Keratinocyte (primary cell): ENCODE measurements at regions not wholly inside any gene's neighbourhood (a gene's known extent, or its start where the extent isn't known, plus 50 kb on each side); places are given as distances from the start of the nearest gene placed in this dataset.

ENCODE experiments used
- DNase-seq: peaks from one replicate; pipeline ENCODE4 v3.0.0-alpha.2; 2011; ENCODE audit warnings: low read depth, missing footprints, low spot score
- FAIRE-seq: peaks from 2 replicates; lab custom pipeline; 2011; peaks lifted over from hg19 to GRCh38; lab: Jason Lieb, UNC
- H2AFZ ChIP-seq: 2 replicates; pipeline ENCODE4 v1.6.0; 2012; ENCODE audit warnings: low read length, control low read depth, inconsistent platforms; ENCODE audit not compliant: control insufficient read depth
- H3K27ac ChIP-seq: 2 replicates; pipeline ENCODE4 v1.5.1; 2011; ENCODE audit warnings: low read length; ENCODE audit not compliant: control insufficient read depth, insufficient read depth
- H3K27me3 ChIP-seq: 3 replicates; pipeline ENCODE4 v1.6.0; 2011; ENCODE audit warnings: low read length; ENCODE audit not compliant: control insufficient read depth, insufficient read depth; ENCODE audit errors: extremely low read depth
- H3K36me3 ChIP-seq, 2 experiments: 2 replicates in 1 of 2; 3 replicates in 1 of 2; pipeline ENCODE4 v1.5.1; 2011; ENCODE audit warnings: low read length in 2 of 2, mild to moderate bottlenecking in 1 of 2; ENCODE audit not compliant: control insufficient read depth in 2 of 2, insufficient read depth in 2 of 2; ENCODE audit errors: extremely low read depth in 1 of 2
- H3K4me1 ChIP-seq: 3 replicates; pipeline ENCODE4 v1.5.1; 2011; ENCODE audit warnings: low read length; ENCODE audit not compliant: control insufficient read depth, insufficient read depth; ENCODE audit errors: extremely low read depth
- H3K4me2 ChIP-seq: 3 replicates; pipeline ENCODE4 v1.6.0; 2011; ENCODE audit warnings: low read depth, low read length; ENCODE audit not compliant: control insufficient read depth, insufficient read depth; ENCODE audit errors: extremely low read depth
- H3K4me3 ChIP-seq, 3 experiments: fragments of 200-600 bp in 1 of 3; sonication (generic) in 1 of 3; 2 replicates in 2 of 3; 3 replicates in 1 of 3; pipeline ENCODE4 v1.5.1; 2011 to 2016; ENCODE audit warnings: low read length in 3 of 3, mild to moderate bottlenecking in 3 of 3, control low read depth in 2 of 3, inconsistent platforms in 1 of 3, low read depth in 1 of 3, mixed read lengths in 1 of 3, mixed run types in 1 of 3, moderate library complexity in 1 of 3; ENCODE audit not compliant: control insufficient read depth in 2 of 3, insufficient read depth in 2 of 3; ENCODE audit errors: extremely low read depth in 1 of 3
- H3K79me2 ChIP-seq: 2 replicates; pipeline ENCODE4 v1.6.0; 2012; ENCODE audit warnings: low read length; ENCODE audit not compliant: control insufficient read depth, insufficient read depth
- H3K9ac ChIP-seq: 3 replicates; pipeline ENCODE4 v1.6.0; 2011; ENCODE audit warnings: low read length; ENCODE audit not compliant: control insufficient read depth, insufficient read depth; ENCODE audit errors: extremely low read depth
- H3K9me1 ChIP-seq: 3 replicates; pipeline ENCODE4 v1.6.0; 2011; ENCODE audit warnings: low read length; ENCODE audit not compliant: control insufficient read depth, insufficient read depth; ENCODE audit errors: extremely low read depth
- H3K9me3 ChIP-seq: 2 replicates; pipeline ENCODE4 v1.5.1; 2012; ENCODE audit warnings: low read depth, low read length; ENCODE audit not compliant: control insufficient read depth
- H4K20me1 ChIP-seq: 3 replicates; pipeline ENCODE4 v1.6.0; 2011; ENCODE audit warnings: low read length; ENCODE audit not compliant: control insufficient read depth, insufficient read depth; ENCODE audit errors: extremely low read depth
- EZH2 ChIP-seq: IDR thresholded peaks from one replicate; pipeline ENCODE4 v1.6.1; 2012; ENCODE audit warnings: inconsistent platforms, mild to moderate bottlenecking, low read length, moderate library complexity
- dilution Hi-C: fragments of 300-500 bp; cut with MboI; formaldehyde crosslinking; loops from one replicate; pipeline ENCODE4 v1.7.0; 2020; ENCODE audit warnings: low sequenced_read_pairs; ENCODE audit not compliant: extremely low pct_ligation_motif_present
- TF ChIP-seq, protein P1 (sequence below), 3 experiments: IDR thresholded peaks in 1 of 3; conservative IDR thresholded peaks in 1 of 3; optimal IDR thresholded peaks in 1 of 3; 2 replicates in 2 of 3; 3 replicates in 1 of 3; pipeline versions ENCODE3 to v1.5.1; 2011; ENCODE audit warnings: low read length in 3 of 3, mild to moderate bottlenecking in 3 of 3, moderate library complexity in 2 of 3, control low read depth in 1 of 3, inconsistent platforms in 1 of 3; ENCODE audit not compliant: insufficient read depth in 2 of 3; ENCODE audit errors: extremely low read depth in 1 of 3

DNA sequence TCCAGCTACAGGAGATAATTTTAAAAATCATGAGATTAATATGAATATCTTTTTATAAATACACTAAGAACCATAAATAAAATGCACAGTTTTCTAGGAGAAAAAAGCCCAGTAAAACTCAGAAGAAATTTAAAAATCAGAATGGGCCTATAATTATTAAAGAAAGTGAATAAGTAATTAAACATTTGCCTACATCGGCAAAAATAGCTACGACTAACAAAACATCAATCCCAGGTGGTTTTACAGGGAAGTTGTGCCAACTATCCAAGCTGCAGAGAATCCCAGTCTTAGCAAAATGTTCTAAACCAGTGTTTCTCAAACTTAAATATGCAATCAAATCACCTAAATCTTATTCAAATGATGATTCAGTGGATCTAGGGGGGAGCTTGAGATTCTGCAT, 180.0 kb downstream of the TRIM29 start:
- FAIRE-seq, result no peak
- TF ChIP-seq, protein P1, sequence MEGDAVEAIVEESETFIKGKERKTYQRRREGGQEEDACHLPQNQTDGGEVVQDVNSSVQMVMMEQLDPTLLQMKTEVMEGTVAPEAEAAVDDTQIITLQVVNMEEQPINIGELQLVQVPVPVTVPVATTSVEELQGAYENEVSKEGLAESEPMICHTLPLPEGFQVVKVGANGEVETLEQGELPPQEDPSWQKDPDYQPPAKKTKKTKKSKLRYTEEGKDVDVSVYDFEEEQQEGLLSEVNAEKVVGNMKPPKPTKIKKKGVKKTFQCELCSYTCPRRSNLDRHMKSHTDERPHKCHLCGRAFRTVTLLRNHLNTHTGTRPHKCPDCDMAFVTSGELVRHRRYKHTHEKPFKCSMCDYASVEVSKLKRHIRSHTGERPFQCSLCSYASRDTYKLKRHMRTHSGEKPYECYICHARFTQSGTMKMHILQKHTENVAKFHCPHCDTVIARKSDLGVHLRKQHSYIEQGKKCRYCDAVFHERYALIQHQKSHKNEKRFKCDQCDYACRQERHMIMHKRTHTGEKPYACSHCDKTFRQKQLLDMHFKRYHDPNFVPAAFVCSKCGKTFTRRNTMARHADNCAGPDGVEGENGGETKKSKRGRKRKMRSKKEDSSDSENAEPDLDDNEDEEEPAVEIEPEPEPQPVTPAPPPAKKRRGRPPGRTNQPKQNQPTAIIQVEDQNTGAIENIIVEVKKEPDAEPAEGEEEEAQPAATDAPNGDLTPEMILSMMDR (optimal IDR thresholded peaks at IDR 0.05 in 1 of 3, IDR thresholded peaks at IDR 0.05 in 1 of 3, conservative IDR thresholded peaks at IDR 0.05 in 1 of 3; ENCODE audit: extremely low read depth in 1 of 3, insufficient read depth in 2 of 3, low read length in 3 of 3), result no peak
- no peak for TF ChIP-seq EZH2
- peaks cover 22% of the 10 kb centered on the region for H3K27me3 ChIP-seq
- no peaks in the 10 kb centered on the region for H3K4me1 ChIP-seq
- no peak overlapping the region for H3K27ac ChIP-seq
- no peak overlapping the region for H3K4me2 ChIP-seq
- no peaks in the 10 kb centered on the region for H3K9me3 ChIP-seq
- H3K79me2 ChIP-seq, result no peaks in the 10 kb centered on the region
- no peak overlapping the region for H2AFZ ChIP-seq
- dilution Hi-C loops, result no loop called here
- H3K4me3 ChIP-seq, result no peak overlapping the region
- DNase-seq, result no peak
- no peak overlapping the region for H3K9ac ChIP-seq
- H4K20me1 ChIP-seq, result no peaks in the 10 kb centered on the region
- H3K9me1 ChIP-seq, result no peaks in the 10 kb centered on the region
- H3K36me3 ChIP-seq, result no peaks in the 10 kb centered on the region

- no peak for DNase-seq
- no peak for FAIRE-seq
- Histone ChIP-seq H4K20me1 (no peaks in the 10 kb centered on the region), H2AFZ (no peak overlapping the region), H3K9ac (no peak overlapping the region), H3K27me3 (peaks cover 28% of the 10 kb centered on the region), H3K9me1 (no peaks in the 10 kb centered on the region), H3K4me2 (no peak overlapping the region), H3K4me1 (no peaks in the 10 kb centered on the region), H3K9me3 (no peaks in the 10 kb centered on the region), H3K27ac (no peak overlapping the region), H3K4me3 (no peak overlapping the region), H3K36me3 (no peaks in the 10 kb centered on the region), H3K79me2 (no peaks in the 10 kb centered on the region)
- dilution Hi-C loops, result no loop called here
- TF ChIP-seq, protein P1 (optimal IDR thresholded peaks at IDR 0.05 in 1 of 3, IDR thresholded peaks at IDR 0.05 in 1 of 3, conservative IDR thresholded peaks at IDR 0.05 in 1 of 3; ENCODE audit: extremely low read depth in 1 of 3, insufficient read depth in 2 of 3, low read length in 3 of 3), result no peak
- TF ChIP-seq EZH2, result no peak
These were observed 185.5 kb downstream of the TRIM29 start for GRCh38 chr11:119952441-119952840.
